Endothelial cell of umbilical vein (primary cell): ENCODE measurements at regions not wholly inside any gene's neighbourhood (a gene's known extent, or its start where the extent isn't known, plus 50 kb on each side); places are given as distances from the start of the nearest gene placed in this dataset.

ENCODE experiments used
- BruUV-seq: library from RNA; stranded (reverse); fragments of 400-500 nt; replicated peaks from 2 replicates; lab custom pipeline; 2021; lab: Mats Ljungman, UMichigan
- CTCF ChIA-PET: fragments of 300-600, 350-600 bp; sonication (Branson Sonifier 250); formaldehyde crosslinking; loops from one replicate; lab custom pipeline; 2021; ENCODE audit warnings: antibody characterized with exemption, inconsistent platforms; lab: Charles Lee
- POLR2A ChIA-PET: fragments of 300-600, 350-600 bp; sonication (Branson Sonifier 250); formaldehyde crosslinking; loops from one replicate; lab custom pipeline; 2021; ENCODE audit warnings: antibody characterized with exemption, inconsistent platforms; lab: Charles Lee
- DNase-seq: peaks from one replicate; pipeline ENCODE4 v3.0.0-alpha.2; 2011; ENCODE audit warnings: low read depth, low spot score
- FAIRE-seq: peaks from 2 replicates; lab custom pipeline; 2011; peaks lifted over from hg19 to GRCh38; lab: Jason Lieb, UNC
- H2AFZ ChIP-seq: 2 replicates; pipeline ENCODE4 v1.6.0; 2012; ENCODE audit warnings: low read depth, low read length, control low read depth, inconsistent platforms
- H3K27ac ChIP-seq: 2 replicates; pipeline ENCODE4 v1.5.1; 2011; ENCODE audit warnings: low read depth, mild to moderate bottlenecking, control low read depth, low read length, moderate library complexity; ENCODE audit not compliant: insufficient read depth
- H3K27me3 ChIP-seq, 2 experiments: 2 replicates each; pipeline versions ENCODE4 v1.6.0 to v1.6.1; 2011; ENCODE audit warnings: low read length in 2 of 2, mixed read lengths in 1 of 2; ENCODE audit not compliant: control insufficient read depth in 2 of 2, insufficient read depth in 2 of 2
- H3K36me3 ChIP-seq, 2 experiments: 2 replicates in 1 of 2; 3 replicates in 1 of 2; pipeline ENCODE4 v1.5.1; 2011; ENCODE audit warnings: low read length in 2 of 2, mild to moderate bottlenecking in 1 of 2, moderate library complexity in 1 of 2; ENCODE audit not compliant: control insufficient read depth in 2 of 2, insufficient read depth in 2 of 2; ENCODE audit errors: extremely low read depth in 1 of 2
- H3K4me1 ChIP-seq: 3 replicates; pipeline ENCODE4 v1.5.1; 2011; ENCODE audit warnings: mild to moderate bottlenecking, low read length; ENCODE audit not compliant: control insufficient read depth, insufficient read depth; ENCODE audit errors: extremely low read depth
- H3K4me2 ChIP-seq: 2 replicates; pipeline ENCODE4 v1.6.1; 2011; ENCODE audit warnings: low read length, control low read depth, mixed read lengths; ENCODE audit not compliant: insufficient read depth
- H3K4me3 ChIP-seq, 3 experiments: fragments of 200-600 bp in 1 of 3; sonication (generic), shearing (Covaris generic) in 1 of 3; replicated peaks in 1 of 3; 2 replicates each; pipeline ENCODE4 v1.5.1; 2011 to 2016; ENCODE audit warnings: control low read depth in 3 of 3, low read length in 3 of 3, mild to moderate bottlenecking in 2 of 3, inconsistent platforms in 1 of 3, low read depth in 1 of 3, moderate library complexity in 1 of 3; ENCODE audit not compliant: insufficient read depth in 1 of 3
- H3K79me2 ChIP-seq: 2 replicates; pipeline ENCODE4 v1.6.0; 2012; ENCODE audit warnings: low read length, inconsistent platforms; ENCODE audit not compliant: control insufficient read depth, insufficient read depth
- H3K9ac ChIP-seq: replicated peaks from 2 replicates; pipeline ENCODE3; 2011; ENCODE audit warnings: low read length, control low read depth; ENCODE audit not compliant: insufficient read depth; ENCODE audit errors: extremely low read depth
- H3K9me1 ChIP-seq: replicated peaks from 3 replicates; pipeline ENCODE4 v1.6.0; 2011; ENCODE audit warnings: mild to moderate bottlenecking, low read length; ENCODE audit not compliant: control insufficient read depth, insufficient read depth; ENCODE audit errors: extremely low read depth
- H3K9me3 ChIP-seq: replicated peaks from 2 replicates; pipeline ENCODE4 v1.5.1; 2012; ENCODE audit warnings: low read length, inconsistent platforms; ENCODE audit not compliant: control insufficient read depth, insufficient read depth
- H4K20me1 ChIP-seq: replicated peaks from 2 replicates; pipeline ENCODE3; 2011; ENCODE audit warnings: mild to moderate bottlenecking, low read length; ENCODE audit not compliant: control insufficient read depth, insufficient read depth; ENCODE audit errors: extremely low read depth
- CTCF ChIP-seq, 2 donors: IDR thresholded peaks; 1 replicate in 1 of 2; 2 replicates in 1 of 2; pipeline ENCODE4 v1.5.1; 2011; ENCODE audit warnings: low read length in 2 of 2, mild to moderate bottlenecking in 2 of 2, moderate library complexity in 2 of 2, control low read depth in 1 of 2, inconsistent platforms in 1 of 2, low read depth in 1 of 2; ENCODE audit not compliant: insufficient read depth in 1 of 2; ENCODE audit errors: extremely low read depth in 1 of 2
- EZH2 ChIP-seq: IDR thresholded peaks from 2 replicates; pipeline ENCODE4 v1.6.1; 2012; ENCODE audit warnings: borderline replicate concordance, low read depth, mild to moderate bottlenecking, moderate library complexity, low read length, inconsistent platforms; ENCODE audit not compliant: severe bottlenecking
- FOS ChIP-seq: IDR thresholded peaks from 2 replicates; pipeline ENCODE4 v1.6.1; 2011; ENCODE audit warnings: mild to moderate bottlenecking, low read length, moderate library complexity, borderline replicate concordance; ENCODE audit not compliant: insufficient read depth
- GATA2 ChIP-seq: IDR thresholded peaks from 2 replicates; pipeline ENCODE4 v1.7.0; 2011; ENCODE audit warnings: low read depth, mild to moderate bottlenecking, moderate library complexity, mixed read lengths, low read length; ENCODE audit not compliant: insufficient read length, insufficient read depth
- MYC ChIP-seq: IDR thresholded peaks from one replicate; pipeline ENCODE4 v1.6.1; 2011; ENCODE audit warnings: mild to moderate bottlenecking, low read depth, low read length
- POLR2AphosphoS5 ChIP-seq: IDR thresholded peaks from 2 replicates; pipeline ENCODE4 v1.6.1; 2012; ENCODE audit warnings: low read depth, mild to moderate bottlenecking, control low read depth, low read length, moderate library complexity; ENCODE audit not compliant: insufficient read depth
- dilution Hi-C: fragments of 300-500 bp; cut with MboI; formaldehyde crosslinking; loops from one replicate; pipeline ENCODE4 v1.15.0; 2019; ENCODE audit warnings: low sequenced_read_pairs; ENCODE audit not compliant: extremely low pct_ligation_motif_present
- intact Hi-C: fragments of 100-400 bp; cut with micrococcal nuclease; formaldehyde crosslinking; loops from one replicate; pipeline ENCODE4 v1.10.0; 2022

- peaks cover 58% of the 10 kb centered on the region for H3K4me1 ChIP-seq
- H2AFZ ChIP-seq, result no peak overlapping the region
- H3K27ac ChIP-seq, result no peak overlapping the region
- dilution Hi-C loops, result no loop called here
- FAIRE-seq (no peak), DNase-seq (no peak)
- no peaks in the 10 kb centered on the region for H3K9me1 ChIP-seq
- peak overlapping the region; percentile 41 for H3K4me2 ChIP-seq
- no peaks in the 10 kb centered on the region for H3K79me2 ChIP-seq
- ChIA-PET CTCF (interaction anchor here (0.9 to 2.5 kb wide), 5 partner anchors 22 to 1070 kb away, joined by 3 to 16 read pairs (median 4); partner anchors contain the start of gene NR2F2), POLR2A (no interaction called here)
- no peaks in the 10 kb centered on the region for H3K27me3 ChIP-seq
- no peaks in the 10 kb centered on the region for H3K9me3 ChIP-seq
- no peak overlapping the region for H3K9ac ChIP-seq
- intact Hi-C loops, result no loop called here
- H4K20me1 ChIP-seq, result no peaks in the 10 kb centered on the region
- BruUV-seq, result no TSS peak
- TF ChIP-seq POLR2AphosphoS5 (no peak), FOS (no peak), EZH2 (no peak), MYC (no peak)
- H3K4me3 ChIP-seq, result no peak overlapping the region
- no peaks in the 10 kb centered on the region for H3K36me3 ChIP-seq
Measured at GRCh38 chr15:95284492-95284891, 1046.0 kb upstream of the NR2F2 start.

GRCh38 chr15:95284933-95285421, 1045.5 kb upstream of the NR2F2 start:
- DNase-seq (peak; percentile 88), FAIRE-seq (peak; percentile 47)
- CTCF ChIA-PET, result interaction anchor here (0.6 to 2.5 kb wide), 20 partner anchors 9 to 1058 kb away, joined by 3 to 16 read pairs (median 4); partner anchors contain the start of gene NR2F2
- intact Hi-C loops, result loop anchor here (1.0 kb wide), 5 partner anchors 40 to 1060 kb away; no protein-coding TSS in a partner anchor
- peak overlapping the region; percentile 41 for H3K4me2 ChIP-seq
- H2AFZ ChIP-seq, result peak overlapping the region; percentile 9
- POLR2A ChIA-PET, result no interaction called here
- no peaks in the 10 kb centered on the region for H3K79me2 ChIP-seq
- no peaks in the 10 kb centered on the region for H3K36me3 ChIP-seq
- H3K4me1 ChIP-seq, result peaks cover 63% of the 10 kb centered on the region
- dilution Hi-C loops, result no loop called here
- peak overlapping the region; percentile 29 for H3K9ac ChIP-seq
- no peaks in the 10 kb centered on the region for H4K20me1 ChIP-seq
- TF ChIP-seq GATA2, result no peak
- TF ChIP-seq CTCF (IDR thresholded peaks at IDR 0.05; ENCODE audit: extremely low read depth in 1 of 2, insufficient read depth in 1 of 2, low read depth in 1 of 2, low read length in 2 of 2), result peak; percentile 21 to 28
- no TSS peak for BruUV-seq
- H3K27me3 ChIP-seq, result no peaks in the 10 kb centered on the region
- no peak overlapping the region for H3K4me3 ChIP-seq
- peak overlapping the region; percentile 15 for H3K27ac ChIP-seq
- H3K9me1 ChIP-seq, result no peaks in the 10 kb centered on the region
- no peaks in the 10 kb centered on the region for H3K9me3 ChIP-seq
